ENCODE measurements at regions not wholly inside any gene's neighbourhood (a gene's known extent, or its start where the extent isn't known, plus 50 kb on each side); places are given as distances from the start of the nearest gene placed in this dataset.

DNA sequence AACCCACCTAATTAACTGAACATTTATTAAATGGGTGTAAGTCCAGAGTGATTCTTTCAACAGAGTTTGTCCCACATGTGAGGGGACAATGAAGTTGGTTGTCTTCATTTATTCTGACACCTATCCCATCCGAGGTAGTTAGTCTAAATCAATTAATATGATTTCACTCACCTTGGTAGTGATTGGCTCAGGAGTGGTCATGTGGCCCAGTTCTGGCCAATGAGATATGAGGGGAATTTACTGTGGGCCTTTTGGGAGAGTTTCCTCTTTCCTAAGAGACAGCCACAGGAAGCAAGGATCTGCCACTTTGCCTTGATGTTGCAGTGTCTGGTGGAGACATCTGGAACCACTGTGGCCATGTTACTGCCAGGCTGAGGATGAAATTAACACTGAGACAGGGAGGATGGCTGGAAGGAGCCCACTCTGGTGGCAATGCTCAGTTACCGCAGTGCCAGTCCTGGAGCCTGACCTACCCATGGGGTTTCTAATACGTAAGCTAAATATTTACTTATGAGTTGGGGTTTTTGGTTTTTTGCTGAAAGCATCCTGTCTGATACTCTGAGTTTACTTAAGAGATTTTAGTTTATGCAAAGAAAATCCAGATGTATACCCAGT lies 118.6 kb downstream of the FGF18 start:
- TF ChIP-seq, protein P1, sequence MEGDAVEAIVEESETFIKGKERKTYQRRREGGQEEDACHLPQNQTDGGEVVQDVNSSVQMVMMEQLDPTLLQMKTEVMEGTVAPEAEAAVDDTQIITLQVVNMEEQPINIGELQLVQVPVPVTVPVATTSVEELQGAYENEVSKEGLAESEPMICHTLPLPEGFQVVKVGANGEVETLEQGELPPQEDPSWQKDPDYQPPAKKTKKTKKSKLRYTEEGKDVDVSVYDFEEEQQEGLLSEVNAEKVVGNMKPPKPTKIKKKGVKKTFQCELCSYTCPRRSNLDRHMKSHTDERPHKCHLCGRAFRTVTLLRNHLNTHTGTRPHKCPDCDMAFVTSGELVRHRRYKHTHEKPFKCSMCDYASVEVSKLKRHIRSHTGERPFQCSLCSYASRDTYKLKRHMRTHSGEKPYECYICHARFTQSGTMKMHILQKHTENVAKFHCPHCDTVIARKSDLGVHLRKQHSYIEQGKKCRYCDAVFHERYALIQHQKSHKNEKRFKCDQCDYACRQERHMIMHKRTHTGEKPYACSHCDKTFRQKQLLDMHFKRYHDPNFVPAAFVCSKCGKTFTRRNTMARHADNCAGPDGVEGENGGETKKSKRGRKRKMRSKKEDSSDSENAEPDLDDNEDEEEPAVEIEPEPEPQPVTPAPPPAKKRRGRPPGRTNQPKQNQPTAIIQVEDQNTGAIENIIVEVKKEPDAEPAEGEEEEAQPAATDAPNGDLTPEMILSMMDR (conservative IDR thresholded peaks at IDR 0.05; ENCODE audit: low read depth, low read length), result no peak
- TF ChIP-seq BHLHE40 (IDR thresholded peaks at IDR 0.05; ENCODE audit: low read depth, low read length), result no peak
- no peak for TF ChIP-seq POLR2A (IDR thresholded peaks at IDR 0.05; ENCODE audit: low read depth, low read length)
